LNCAP (cell line): ENCODE measurements at regions not wholly inside any gene's neighbourhood (a gene's known extent, or its start where the extent isn't known, plus 50 kb on each side); places are given as distances from the start of the nearest gene placed in this dataset.

ENCODE experiments used
- TF ChIP-seq, protein P1 (sequence below): fragments of 450-650 bp; IDR thresholded peaks from 2 replicates; pipeline ENCODE4 v1.5.1; 2017; ENCODE audit warnings: mild to moderate bottlenecking

DNA sequence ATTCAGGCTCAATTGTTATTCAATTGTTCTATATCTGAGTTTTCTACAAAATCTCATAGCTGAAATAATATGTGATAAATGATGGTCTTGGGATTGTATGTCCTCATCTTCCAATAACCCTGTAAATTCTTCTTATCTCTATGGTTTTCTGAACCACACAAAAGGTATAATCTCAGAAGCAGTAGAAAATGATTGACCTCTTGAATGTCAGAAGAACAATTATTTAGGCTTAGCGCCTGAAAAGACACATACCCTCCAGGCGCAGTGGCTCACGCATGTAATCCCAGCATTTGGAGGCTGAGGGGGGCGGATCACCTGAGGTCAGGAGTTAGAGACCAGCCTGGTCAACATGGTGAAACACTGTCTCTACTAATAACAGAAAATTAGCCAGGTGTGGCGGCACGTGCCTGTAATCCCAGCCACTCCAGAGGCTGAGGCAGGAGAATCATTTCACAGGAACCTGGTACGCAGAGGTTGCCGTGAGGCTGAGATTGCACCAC is 288.0 kb upstream of the TBC1D5 start:
- TF ChIP-seq, protein P1, sequence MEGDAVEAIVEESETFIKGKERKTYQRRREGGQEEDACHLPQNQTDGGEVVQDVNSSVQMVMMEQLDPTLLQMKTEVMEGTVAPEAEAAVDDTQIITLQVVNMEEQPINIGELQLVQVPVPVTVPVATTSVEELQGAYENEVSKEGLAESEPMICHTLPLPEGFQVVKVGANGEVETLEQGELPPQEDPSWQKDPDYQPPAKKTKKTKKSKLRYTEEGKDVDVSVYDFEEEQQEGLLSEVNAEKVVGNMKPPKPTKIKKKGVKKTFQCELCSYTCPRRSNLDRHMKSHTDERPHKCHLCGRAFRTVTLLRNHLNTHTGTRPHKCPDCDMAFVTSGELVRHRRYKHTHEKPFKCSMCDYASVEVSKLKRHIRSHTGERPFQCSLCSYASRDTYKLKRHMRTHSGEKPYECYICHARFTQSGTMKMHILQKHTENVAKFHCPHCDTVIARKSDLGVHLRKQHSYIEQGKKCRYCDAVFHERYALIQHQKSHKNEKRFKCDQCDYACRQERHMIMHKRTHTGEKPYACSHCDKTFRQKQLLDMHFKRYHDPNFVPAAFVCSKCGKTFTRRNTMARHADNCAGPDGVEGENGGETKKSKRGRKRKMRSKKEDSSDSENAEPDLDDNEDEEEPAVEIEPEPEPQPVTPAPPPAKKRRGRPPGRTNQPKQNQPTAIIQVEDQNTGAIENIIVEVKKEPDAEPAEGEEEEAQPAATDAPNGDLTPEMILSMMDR = no peak

DNA sequence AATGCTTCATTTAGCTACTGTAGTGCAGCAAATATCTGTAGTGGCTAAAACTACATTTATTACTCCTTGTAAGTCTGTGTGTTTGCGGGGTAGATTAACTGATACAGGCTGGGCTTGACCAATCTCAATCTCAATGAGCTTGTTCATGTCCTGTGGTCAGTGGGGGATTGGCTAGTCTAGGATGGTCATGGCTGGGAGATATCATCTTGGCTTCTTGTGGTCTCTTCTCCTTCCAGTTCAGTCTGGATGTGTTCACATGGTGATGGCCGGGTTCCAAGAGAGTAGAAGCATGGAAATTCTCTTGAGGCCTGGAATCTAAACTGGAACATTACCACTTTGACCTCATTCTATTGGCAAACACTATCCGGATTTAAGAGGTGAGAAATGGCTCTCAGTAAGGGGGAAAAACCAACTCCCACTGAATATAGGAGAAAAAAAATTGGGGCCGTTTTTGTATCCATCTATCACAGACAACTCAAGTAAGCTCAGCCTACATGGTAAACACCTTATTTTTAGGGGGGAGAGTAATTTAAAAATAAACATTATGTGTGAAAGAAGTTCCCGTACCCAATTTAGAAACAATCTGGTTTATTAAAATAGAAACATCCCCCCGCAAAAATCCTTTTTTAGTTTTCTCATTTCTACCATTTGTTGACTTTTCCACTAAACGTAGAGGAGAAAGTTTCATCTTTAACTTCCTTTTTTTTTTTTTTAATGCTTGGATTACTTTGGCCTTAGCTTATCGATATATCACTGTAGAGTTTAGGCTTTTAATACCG is 284.9 kb upstream of the TBC1D5 start:
- TF ChIP-seq, protein P1 = no peak

DNA sequence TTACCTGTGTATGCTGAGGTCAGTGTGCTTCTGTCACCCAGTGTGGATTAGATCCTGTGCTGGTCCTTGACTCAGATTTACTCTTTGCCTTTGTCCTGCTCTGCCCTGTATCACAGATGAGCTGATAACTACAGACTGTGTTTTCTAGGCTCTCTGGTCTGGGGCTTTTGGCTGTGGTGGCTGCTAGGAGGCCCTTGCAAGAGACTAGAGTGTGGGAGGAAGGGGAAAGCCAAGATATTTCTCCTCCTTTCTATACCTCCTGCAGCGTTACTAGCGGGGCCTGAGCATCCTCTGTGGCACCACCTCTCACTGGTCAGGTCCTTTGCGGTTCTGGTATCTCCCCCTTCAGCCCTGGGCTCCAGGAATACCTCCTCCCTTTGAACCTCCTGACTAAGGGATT is 282.3 kb upstream of the TBC1D5 start:
- TF ChIP-seq, protein P1 = no peak

DNA sequence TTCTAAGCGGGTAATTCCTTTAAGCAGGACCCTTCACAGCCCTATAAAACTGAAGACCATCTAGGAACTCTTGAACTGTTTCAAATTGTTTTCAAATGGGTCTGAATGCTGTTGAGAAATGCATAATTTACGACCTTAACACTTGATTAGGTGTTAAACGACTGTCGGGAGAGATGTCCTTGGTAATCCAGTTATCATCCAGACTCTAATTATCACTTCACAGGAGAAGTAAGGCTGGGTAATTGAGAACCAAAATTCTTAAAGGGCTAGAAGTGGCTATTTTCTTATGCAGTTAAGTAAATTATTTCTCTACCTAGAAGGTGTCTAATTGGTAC is 276.7 kb upstream of the TBC1D5 start:
- TF ChIP-seq, protein P1 = no peak

DNA sequence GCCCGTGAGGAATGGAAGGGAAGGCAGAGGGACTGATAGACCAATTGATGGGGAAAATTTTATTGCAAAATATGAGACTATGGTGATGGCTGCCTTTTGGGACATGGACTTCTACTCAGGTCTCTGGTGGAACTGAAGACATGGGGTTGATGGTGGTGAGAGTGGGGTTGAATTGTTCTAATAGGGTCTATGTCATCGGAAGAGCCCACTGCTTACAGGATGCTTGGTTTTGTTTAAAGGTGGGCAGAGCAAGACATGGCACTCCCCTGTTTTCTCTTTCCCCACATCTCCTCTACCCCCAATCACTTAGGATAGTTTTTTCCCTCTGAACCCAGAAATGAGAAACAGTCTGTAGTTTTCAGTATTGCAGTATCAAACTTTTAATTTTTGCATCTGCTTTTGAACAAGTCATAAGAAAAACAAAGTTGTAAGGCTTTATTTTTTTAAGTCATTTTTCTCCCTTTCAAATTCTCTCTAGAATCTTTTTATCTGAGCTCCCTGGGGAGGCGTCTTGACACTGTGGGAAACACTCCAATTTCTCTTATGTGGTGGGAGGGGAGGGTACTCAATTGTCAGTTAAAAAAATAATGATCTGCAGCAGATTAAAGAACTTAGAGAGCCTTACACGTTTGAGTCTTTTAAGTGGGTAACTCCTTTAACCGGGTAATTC is 276.2 kb upstream of the TBC1D5 start:
- TF ChIP-seq, protein P1 = no peak

DNA sequence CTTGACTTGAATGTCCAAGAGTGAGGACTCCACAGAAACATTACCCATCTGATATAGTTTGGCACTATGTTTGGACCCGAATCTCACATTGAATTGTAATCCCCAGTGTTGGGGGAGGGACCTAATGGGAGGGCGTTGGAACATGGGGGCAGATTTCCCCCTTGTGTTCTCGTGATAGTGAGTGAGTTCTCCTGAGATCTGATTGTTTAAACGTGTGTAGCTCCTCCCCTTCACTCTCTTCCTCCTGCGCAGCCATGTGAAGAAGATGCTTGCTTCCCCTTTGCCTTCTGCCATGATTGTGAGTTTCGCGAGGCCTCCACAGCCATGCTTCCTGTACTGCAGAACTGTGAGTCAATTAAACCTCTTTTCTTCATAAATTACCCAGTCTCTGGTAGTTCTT is 273.9 kb upstream of the TBC1D5 start:
- TF ChIP-seq, protein P1 = no peak

DNA sequence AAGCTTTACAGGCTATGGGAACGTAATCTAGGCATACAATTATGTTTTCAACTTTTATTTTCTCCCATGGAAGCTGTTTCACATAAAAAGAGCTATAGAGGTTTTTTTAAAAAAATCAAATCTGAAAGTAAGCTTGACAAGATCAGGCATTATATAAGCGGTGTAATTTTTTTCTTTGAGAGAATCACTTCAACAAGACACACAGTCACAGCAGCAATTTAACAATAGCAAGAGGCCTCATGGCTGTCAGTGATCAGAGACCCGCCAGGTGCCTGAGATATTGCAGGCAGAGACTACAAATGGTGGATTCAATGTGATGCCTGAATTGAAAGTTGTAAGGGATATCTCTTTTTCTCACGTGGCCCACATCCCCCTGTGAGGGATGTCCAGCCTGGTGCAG is 270.5 kb upstream of the TBC1D5 start:
- TF ChIP-seq, protein P1 = no peak
